HCT116 (cell line): ENCODE measurements at regions not wholly inside any gene's neighbourhood (a gene's known extent, or its start where the extent isn't known, plus 50 kb on each side); places are given as distances from the start of the nearest gene placed in this dataset.

ENCODE experiments used
- ATAC-seq: fragments of 200-7000 bp; cut with Tn5 transposase; 2 replicates; pipeline ENCODE4 v1.9.1; 2020; ENCODE audit warnings: mild to moderate bottlenecking, moderate library complexity
- BruUV-seq: library from RNA; stranded (reverse); fragments of 400-500 nt; replicated peaks from 2 replicates; lab custom pipeline; 2021; lab: Mats Ljungman, UMichigan
- CTCF ChIA-PET: fragments of 300-600 bp; sonication (Branson Sonifier 250); formaldehyde crosslinking; loops from one replicate; lab custom pipeline; 2021; ENCODE audit warnings: antibody characterized with exemption; lab: Charles Lee
- POLR2A ChIA-PET: fragments of 300-600, 350-600 bp; sonication (Branson Sonifier 250); formaldehyde crosslinking; loops from one replicate; lab custom pipeline; 2021; ENCODE audit warnings: antibody characterized with exemption; lab: Charles Lee
- RAD21 ChIA-PET, 2 experiments: fragments of 300-600 bp; sonication (Branson Sonifier 250); formaldehyde crosslinking; loops; one replicate each; lab custom pipeline; 2023; ENCODE audit warnings: low total read pairs in 2 of 2; ENCODE audit not compliant: uncharacterized antibody in 2 of 2, unreplicated experiment in 2 of 2, low non-redundant PET in 1 of 2; lab: Charles Lee
- DNase-seq: peaks from one replicate; pipeline ENCODE4 v3.0.0-alpha.2; 2010; ENCODE audit warnings: low read depth, low spot score
- H2AFZ ChIP-seq: fragments of 200-600 bp; shearing (Covaris generic), sonication (generic); 2 replicates; pipeline ENCODE4 v1.6.1; 2017; ENCODE audit warnings: low read depth, mixed run types, mixed read lengths, antibody characterized with exemption, low read length; ENCODE audit not compliant: poor library complexity, severe bottlenecking
- H3K27ac ChIP-seq: 2 replicates; pipeline ENCODE4 v1.5.1; 2012; ENCODE audit warnings: low read depth, low read length
- H3K27me3 ChIP-seq: fragments of 200-600 bp; sonication (generic); 2 replicates; pipeline ENCODE4 v1.6.1; 2016; ENCODE audit warnings: mixed run types, low read length, mixed read lengths; ENCODE audit not compliant: insufficient read depth
- H3K36me3 ChIP-seq, 2 experiments: fragments of 200-500 bp in 1 of 2; fragments of 200-600 bp in 1 of 2; sonication (Bioruptor generic) in 1 of 2; sonication (generic) in 1 of 2; 2 replicates each; pipeline versions ENCODE4 v1.5.1 to v1.6.1; 2014 to 2016; ENCODE audit warnings: low read length in 2 of 2, inconsistent platforms in 1 of 2, mixed read lengths in 1 of 2, mixed run types in 1 of 2; ENCODE audit not compliant: insufficient read depth in 2 of 2, control insufficient read depth in 1 of 2
- H3K4me1 ChIP-seq, 2 experiments: fragments of 200-600 bp in 1 of 2; sonication (generic) in 1 of 2; 2 replicates each; pipeline versions ENCODE4 v1.5.1 to v1.6.1; 2012 to 2017; ENCODE audit warnings: low read length in 2 of 2, inconsistent platforms in 1 of 2, mild to moderate bottlenecking in 1 of 2, mixed read lengths in 1 of 2, mixed run types in 1 of 2, moderate library complexity in 1 of 2; ENCODE audit not compliant: insufficient read depth in 2 of 2, control insufficient read depth in 1 of 2
- H3K4me2 ChIP-seq: fragments of 200-600 bp; sonication (generic); 2 replicates; pipeline ENCODE4 v1.6.1; 2017; ENCODE audit warnings: mixed run types, low read length, mixed read lengths
- H3K4me3 ChIP-seq, 2 experiments: fragments of 200-600 bp in 1 of 2; sonication (generic) in 1 of 2; replicated peaks in 1 of 2; 2 replicates each; pipeline ENCODE4 v1.5.1; 2011 to 2016; ENCODE audit warnings: low read length in 2 of 2, control low read depth in 1 of 2, low read depth in 1 of 2, mild to moderate bottlenecking in 1 of 2, mixed read lengths in 1 of 2, mixed run types in 1 of 2
- H3K79me2 ChIP-seq: fragments of 200-600 bp; sonication (generic); 2 replicates; pipeline ENCODE4 v1.6.1; 2017; ENCODE audit warnings: mild to moderate bottlenecking, mixed run types, low read length, moderate library complexity, mixed read lengths; ENCODE audit not compliant: insufficient read depth
- H3K9ac ChIP-seq: fragments of 200-600 bp; sonication (generic); 2 replicates; pipeline ENCODE4 v1.6.1; 2016; ENCODE audit warnings: low read length, mixed read lengths
- H3K9me2 ChIP-seq: fragments of 200-600 bp; sonication (generic), shearing (Covaris generic); 2 replicates; pipeline ENCODE4 v1.6.1; 2017; ENCODE audit warnings: mixed run types, mild to moderate bottlenecking, moderate library complexity; ENCODE audit not compliant: insufficient read depth
- H3K9me3 ChIP-seq, 2 experiments: fragments of 200-500 bp in 1 of 2; fragments of 200-600 bp in 1 of 2; sonication (Bioruptor generic) in 1 of 2; sonication (generic) in 1 of 2; 2 replicates each; pipeline ENCODE4 v1.6.1; 2014 to 2017; ENCODE audit warnings: low read length in 2 of 2, mixed read lengths in 2 of 2, inconsistent platforms in 1 of 2, low read depth in 1 of 2, mild to moderate bottlenecking in 1 of 2, mixed run types in 1 of 2, moderate library complexity in 1 of 2; ENCODE audit not compliant: control insufficient read depth in 1 of 2, insufficient read depth in 1 of 2
- H4K20me1 ChIP-seq: fragments of 200-600 bp; sonication (generic), shearing (Covaris generic); 2 replicates; pipeline ENCODE4 v1.6.1; 2017; ENCODE audit warnings: mixed run types, mild to moderate bottlenecking, moderate library complexity; ENCODE audit not compliant: insufficient read depth
- CBX3 ChIP-seq: IDR thresholded peaks from 2 replicates; pipeline ENCODE4 v1.6.1; 2012; ENCODE audit warnings: low read depth
- CEBPB ChIP-seq: IDR thresholded peaks from 2 replicates; pipeline ENCODE4 v1.6.1; 2012; ENCODE audit warnings: low read depth
- EGR1 ChIP-seq: IDR thresholded peaks from 2 replicates; pipeline ENCODE4 v1.6.1; 2012; ENCODE audit warnings: low read depth
- ELF1 ChIP-seq: IDR thresholded peaks from 2 replicates; pipeline ENCODE4 v1.6.1; 2012; ENCODE audit warnings: low read depth, borderline replicate concordance
- EZH2phosphoT487 ChIP-seq: fragments of 200-600 bp; IDR thresholded peaks from 2 replicates; pipeline ENCODE4 v1.6.1; 2018; ENCODE audit warnings: antibody characterized with exemption, borderline replicate concordance
- FOSL1 ChIP-seq: IDR thresholded peaks from 2 replicates; pipeline ENCODE4 v1.6.1; 2012; ENCODE audit warnings: low read depth
- JUND ChIP-seq: IDR thresholded peaks from 2 replicates; pipeline ENCODE4 v1.6.1; 2012
- POLR2A ChIP-seq: IDR thresholded peaks from 2 replicates; pipeline ENCODE4 v1.7.0; 2011; ENCODE audit warnings: borderline replicate concordance; ENCODE audit not compliant: insufficient read depth, insufficient read length; ENCODE audit errors: extremely low read depth
- POLR2AphosphoS5 ChIP-seq: IDR thresholded peaks from 2 replicates; pipeline ENCODE4 v1.6.1; 2011; ENCODE audit warnings: mild to moderate bottlenecking, low read depth, low read length, moderate library complexity
- SRF ChIP-seq: IDR thresholded peaks from 2 replicates; pipeline ENCODE4 v1.6.1; 2012; ENCODE audit warnings: low read depth
- YY1 ChIP-seq: IDR thresholded peaks from 2 replicates; pipeline ENCODE4 v1.6.1; 2011; ENCODE audit warnings: low read length, low read depth, moderate library complexity, mild to moderate bottlenecking; ENCODE audit not compliant: insufficient replicate concordance; ENCODE audit errors: extremely low read depth
- ZFX ChIP-seq: fragments of 450-650 bp; IDR thresholded peaks from 2 replicates; pipeline ENCODE4 v1.6.1; 2017
- ZNF274 ChIP-seq: fragments of 200-500 bp; sonication (Bioruptor generic); IDR thresholded peaks from 2 replicates; pipeline ENCODE4 v1.6.1; 2014; ENCODE audit warnings: mild to moderate bottlenecking, low read depth, low read length, inconsistent platforms
- intact Hi-C: fragments of 100-400 bp; cut with micrococcal nuclease; formaldehyde crosslinking; loops from 2 replicates; pipeline ENCODE4 v1.10.0; 2022
- TF ChIP-seq, protein P1 (sequence below): IDR thresholded peaks from 2 replicates; pipeline ENCODE4 v1.6.1; 2011; ENCODE audit warnings: mild to moderate bottlenecking, low read length, moderate library complexity; ENCODE audit not compliant: insufficient replicate concordance; ENCODE audit errors: extremely low read depth
- TF ChIP-seq, protein P2 (sequence below): IDR thresholded peaks from 2 replicates; pipeline ENCODE4 v1.6.1; 2012; ENCODE audit warnings: low read depth

DNA sequence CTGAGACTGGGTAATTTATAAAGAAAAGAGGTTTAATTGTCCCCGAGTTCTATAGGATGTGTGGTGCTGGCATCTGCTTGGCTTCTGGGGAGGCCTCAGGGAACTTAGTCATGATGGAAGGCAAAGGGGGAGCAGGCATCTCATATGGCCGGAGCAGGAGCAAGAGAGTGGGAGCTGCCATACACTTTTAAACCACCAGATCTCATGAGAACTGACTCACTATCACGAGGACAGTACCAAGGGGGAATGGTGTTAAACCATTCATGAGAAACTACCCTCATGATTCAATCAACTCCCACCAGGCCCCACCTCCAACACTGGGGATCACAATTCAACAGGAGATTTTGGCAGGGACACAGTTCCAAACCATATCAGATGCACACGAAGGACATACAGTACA, 199.9 kb upstream of the DPP6 start:
- no peaks in the 10 kb centered on the region for H3K79me2 ChIP-seq
- no peaks in the 10 kb centered on the region for H3K27me3 ChIP-seq
- no peak overlapping the region for H3K9ac ChIP-seq
- no peak overlapping the region for H3K27ac ChIP-seq
- BruUV-seq = no TSS peak
- ATAC-seq (no peak), DNase-seq (no peak)
- intact Hi-C loops = no loop called here
- TF ChIP-seq ZFX = no peak
- TF ChIP-seq, protein P1, sequence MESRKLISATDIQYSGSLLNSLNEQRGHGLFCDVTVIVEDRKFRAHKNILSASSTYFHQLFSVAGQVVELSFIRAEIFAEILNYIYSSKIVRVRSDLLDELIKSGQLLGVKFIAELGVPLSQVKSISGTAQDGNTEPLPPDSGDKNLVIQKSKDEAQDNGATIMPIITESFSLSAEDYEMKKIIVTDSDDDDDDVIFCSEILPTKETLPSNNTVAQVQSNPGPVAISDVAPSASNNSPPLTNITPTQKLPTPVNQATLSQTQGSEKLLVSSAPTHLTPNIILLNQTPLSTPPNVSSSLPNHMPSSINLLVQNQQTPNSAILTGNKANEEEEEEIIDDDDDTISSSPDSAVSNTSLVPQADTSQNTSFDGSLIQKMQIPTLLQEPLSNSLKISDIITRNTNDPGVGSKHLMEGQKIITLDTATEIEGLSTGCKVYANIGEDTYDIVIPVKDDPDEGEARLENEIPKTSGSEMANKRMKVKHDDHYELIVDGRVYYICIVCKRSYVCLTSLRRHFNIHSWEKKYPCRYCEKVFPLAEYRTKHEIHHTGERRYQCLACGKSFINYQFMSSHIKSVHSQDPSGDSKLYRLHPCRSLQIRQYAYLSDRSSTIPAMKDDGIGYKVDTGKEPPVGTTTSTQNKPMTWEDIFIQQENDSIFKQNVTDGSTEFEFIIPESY = no peak
- TF ChIP-seq SRF = no peak
- no peak for TF ChIP-seq ELF1
- TF ChIP-seq, protein P2, sequence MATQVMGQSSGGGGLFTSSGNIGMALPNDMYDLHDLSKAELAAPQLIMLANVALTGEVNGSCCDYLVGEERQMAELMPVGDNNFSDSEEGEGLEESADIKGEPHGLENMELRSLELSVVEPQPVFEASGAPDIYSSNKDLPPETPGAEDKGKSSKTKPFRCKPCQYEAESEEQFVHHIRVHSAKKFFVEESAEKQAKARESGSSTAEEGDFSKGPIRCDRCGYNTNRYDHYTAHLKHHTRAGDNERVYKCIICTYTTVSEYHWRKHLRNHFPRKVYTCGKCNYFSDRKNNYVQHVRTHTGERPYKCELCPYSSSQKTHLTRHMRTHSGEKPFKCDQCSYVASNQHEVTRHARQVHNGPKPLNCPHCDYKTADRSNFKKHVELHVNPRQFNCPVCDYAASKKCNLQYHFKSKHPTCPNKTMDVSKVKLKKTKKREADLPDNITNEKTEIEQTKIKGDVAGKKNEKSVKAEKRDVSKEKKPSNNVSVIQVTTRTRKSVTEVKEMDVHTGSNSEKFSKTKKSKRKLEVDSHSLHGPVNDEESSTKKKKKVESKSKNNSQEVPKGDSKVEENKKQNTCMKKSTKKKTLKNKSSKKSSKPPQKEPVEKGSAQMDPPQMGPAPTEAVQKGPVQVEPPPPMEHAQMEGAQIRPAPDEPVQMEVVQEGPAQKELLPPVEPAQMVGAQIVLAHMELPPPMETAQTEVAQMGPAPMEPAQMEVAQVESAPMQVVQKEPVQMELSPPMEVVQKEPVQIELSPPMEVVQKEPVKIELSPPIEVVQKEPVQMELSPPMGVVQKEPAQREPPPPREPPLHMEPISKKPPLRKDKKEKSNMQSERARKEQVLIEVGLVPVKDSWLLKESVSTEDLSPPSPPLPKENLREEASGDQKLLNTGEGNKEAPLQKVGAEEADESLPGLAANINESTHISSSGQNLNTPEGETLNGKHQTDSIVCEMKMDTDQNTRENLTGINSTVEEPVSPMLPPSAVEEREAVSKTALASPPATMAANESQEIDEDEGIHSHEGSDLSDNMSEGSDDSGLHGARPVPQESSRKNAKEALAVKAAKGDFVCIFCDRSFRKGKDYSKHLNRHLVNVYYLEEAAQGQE = no peak
- no peak for TF ChIP-seq ZNF274
- TF ChIP-seq JUND = no peak
- TF ChIP-seq EZH2phosphoT487 = no peak
- TF ChIP-seq EGR1 = no peak
- no peak for TF ChIP-seq POLR2AphosphoS5
- no peak for TF ChIP-seq CBX3
- no peak for TF ChIP-seq CEBPB
- no peak for TF ChIP-seq POLR2A
- no peak for TF ChIP-seq FOSL1
- no peak for TF ChIP-seq YY1
- no peaks in the 10 kb centered on the region for H3K36me3 ChIP-seq
- ChIA-PET CTCF (no interaction called here), RAD21 (no interaction called here), POLR2A (no interaction called here)
- H4K20me1 ChIP-seq = no peaks in the 10 kb centered on the region
- H2AFZ ChIP-seq = no peak overlapping the region
- H3K4me3 ChIP-seq = no peak overlapping the region
- no peak overlapping the region for H3K4me2 ChIP-seq
- H3K9me2 ChIP-seq = no peaks in the 10 kb centered on the region
- H3K4me1 ChIP-seq = no peaks in the 10 kb centered on the region
- H3K9me3 ChIP-seq = peaks cover 4 to 23% of the 10 kb centered on the region in 2 experiments; a peak in 2 of 4 replicates
